ENCODE measurements at regions not wholly inside any gene's neighbourhood (a gene's known extent, or its start where the extent isn't known, plus 50 kb on each side); places are given as distances from the start of the nearest gene placed in this dataset.

DNA sequence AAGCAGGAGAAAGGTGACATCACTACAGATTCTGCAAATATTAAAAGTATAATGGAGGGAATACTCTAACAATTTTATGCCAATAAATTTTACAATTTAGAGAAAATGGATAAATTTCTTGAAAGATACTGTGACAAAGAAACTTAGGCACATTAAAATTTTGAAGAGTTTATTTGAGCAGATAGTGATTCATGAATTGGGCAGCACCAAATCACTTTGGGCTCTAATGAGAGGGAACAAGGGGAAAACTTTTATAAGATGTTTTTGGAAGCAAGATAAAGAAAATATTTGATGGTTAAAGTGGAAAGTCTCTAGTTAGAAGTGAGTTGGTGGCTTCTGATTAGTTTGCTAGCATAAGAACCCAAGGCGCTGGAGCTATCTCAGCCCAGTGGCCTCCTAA, 55.2 kb upstream of the FMN2 start:
- H3K9me3 Mint-ChIP-seq, result no peaks in the 10 kb centered on the region
- TF ChIP-seq, protein P1, sequence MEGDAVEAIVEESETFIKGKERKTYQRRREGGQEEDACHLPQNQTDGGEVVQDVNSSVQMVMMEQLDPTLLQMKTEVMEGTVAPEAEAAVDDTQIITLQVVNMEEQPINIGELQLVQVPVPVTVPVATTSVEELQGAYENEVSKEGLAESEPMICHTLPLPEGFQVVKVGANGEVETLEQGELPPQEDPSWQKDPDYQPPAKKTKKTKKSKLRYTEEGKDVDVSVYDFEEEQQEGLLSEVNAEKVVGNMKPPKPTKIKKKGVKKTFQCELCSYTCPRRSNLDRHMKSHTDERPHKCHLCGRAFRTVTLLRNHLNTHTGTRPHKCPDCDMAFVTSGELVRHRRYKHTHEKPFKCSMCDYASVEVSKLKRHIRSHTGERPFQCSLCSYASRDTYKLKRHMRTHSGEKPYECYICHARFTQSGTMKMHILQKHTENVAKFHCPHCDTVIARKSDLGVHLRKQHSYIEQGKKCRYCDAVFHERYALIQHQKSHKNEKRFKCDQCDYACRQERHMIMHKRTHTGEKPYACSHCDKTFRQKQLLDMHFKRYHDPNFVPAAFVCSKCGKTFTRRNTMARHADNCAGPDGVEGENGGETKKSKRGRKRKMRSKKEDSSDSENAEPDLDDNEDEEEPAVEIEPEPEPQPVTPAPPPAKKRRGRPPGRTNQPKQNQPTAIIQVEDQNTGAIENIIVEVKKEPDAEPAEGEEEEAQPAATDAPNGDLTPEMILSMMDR (IDR thresholded peaks at IDR 0.05), result no peak
- Histone ChIP-seq H3K9me3 (ENCODE audit: control insufficient read depth in 1 of 2, insufficient read depth in 1 of 2, low read length in 2 of 2) (no peaks in the 10 kb centered on the region), H3K27me3 (ENCODE audit: control insufficient read depth in 1 of 2, insufficient read depth in 2 of 2, low read length in 2 of 2) (no peaks in the 10 kb centered on the region), H3K4me1 (ENCODE audit: insufficient read depth, low read length) (no peaks in the 10 kb centered on the region), H3K4me3 (ENCODE audit: low read length) (no peak overlapping the region), H3K36me3 (ENCODE audit: insufficient read depth, low read length) (no peaks in the 10 kb centered on the region), H3K27ac (ENCODE audit: low read depth in 1 of 2, low read length in 2 of 2) (no peak overlapping the region)
- intact Hi-C loops (cut with DNase I, micrococcal nuclease), result no loop called here
- ATAC-seq (ENCODE audit: poor library complexity) (no peak), DNase-seq (no peak)
- no peaks in the 10 kb centered on the region for H3K4me1 Mint-ChIP-seq (ENCODE audit: low read depth)
- no peak overlapping the region for H3K27ac Mint-ChIP-seq
- H3K36me3 Mint-ChIP-seq (ENCODE audit: low read depth), result no peaks in the 10 kb centered on the region
- H3K27me3 Mint-ChIP-seq, result no peaks in the 10 kb centered on the region
- POLR2A ChIA-PET, result no interaction called here
- H3K4me3 Mint-ChIP-seq, result no peak overlapping the region
- CTCF ChIA-PET, result no interaction called here

Measured in CD4-positive, alpha-beta T cell (primary cell).